Astrocyte of the spinal cord (primary cell): ENCODE measurements at regions not wholly inside any gene's neighbourhood (a gene's known extent, or its start where the extent isn't known, plus 50 kb on each side); places are given as distances from the start of the nearest gene placed in this dataset.

ENCODE experiments used
- DNase-seq: peaks from one replicate; pipeline ENCODE4 v3.0.0; 2011; ENCODE audit warnings: low read depth, low spot score
- H3K4me3 ChIP-seq: 2 replicates; pipeline ENCODE4 v1.5.1; 2011; ENCODE audit warnings: low read depth, mild to moderate bottlenecking, low read length, moderate library complexity
- in situ Hi-C: cut with HindIII; loops from 2 replicates; pipeline ENCODE4 v1.10.0; 2017; ENCODE audit warnings: low sequenced_read_pairs
- TF ChIP-seq, protein P1 (sequence below): IDR thresholded peaks from 2 replicates; pipeline ENCODE4 v1.5.1; 2012; ENCODE audit warnings: low read depth, mild to moderate bottlenecking, low read length, inconsistent platforms

DNA sequence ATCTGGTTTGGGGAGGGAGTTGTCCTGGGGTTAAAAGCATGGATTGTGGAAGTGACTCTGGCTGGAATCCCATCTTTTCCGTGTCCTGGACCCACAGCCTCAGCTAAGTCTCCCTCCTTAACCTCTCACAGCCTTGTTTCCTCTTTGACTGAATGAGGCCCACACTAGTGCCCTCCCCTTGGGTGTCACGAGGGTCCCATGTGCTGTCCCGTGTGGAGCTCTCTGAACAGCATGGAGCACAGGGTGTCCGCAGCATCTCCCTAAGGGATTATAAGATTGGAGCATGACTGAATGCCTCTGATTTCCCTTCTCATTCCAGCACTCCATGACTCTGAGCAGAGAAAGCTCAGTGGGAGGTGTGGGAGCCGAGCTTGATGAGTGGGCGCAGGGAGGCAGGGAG lies 182.5 kb downstream of the TEX29 start:
- no peak for DNase-seq
- TF ChIP-seq, protein P1, sequence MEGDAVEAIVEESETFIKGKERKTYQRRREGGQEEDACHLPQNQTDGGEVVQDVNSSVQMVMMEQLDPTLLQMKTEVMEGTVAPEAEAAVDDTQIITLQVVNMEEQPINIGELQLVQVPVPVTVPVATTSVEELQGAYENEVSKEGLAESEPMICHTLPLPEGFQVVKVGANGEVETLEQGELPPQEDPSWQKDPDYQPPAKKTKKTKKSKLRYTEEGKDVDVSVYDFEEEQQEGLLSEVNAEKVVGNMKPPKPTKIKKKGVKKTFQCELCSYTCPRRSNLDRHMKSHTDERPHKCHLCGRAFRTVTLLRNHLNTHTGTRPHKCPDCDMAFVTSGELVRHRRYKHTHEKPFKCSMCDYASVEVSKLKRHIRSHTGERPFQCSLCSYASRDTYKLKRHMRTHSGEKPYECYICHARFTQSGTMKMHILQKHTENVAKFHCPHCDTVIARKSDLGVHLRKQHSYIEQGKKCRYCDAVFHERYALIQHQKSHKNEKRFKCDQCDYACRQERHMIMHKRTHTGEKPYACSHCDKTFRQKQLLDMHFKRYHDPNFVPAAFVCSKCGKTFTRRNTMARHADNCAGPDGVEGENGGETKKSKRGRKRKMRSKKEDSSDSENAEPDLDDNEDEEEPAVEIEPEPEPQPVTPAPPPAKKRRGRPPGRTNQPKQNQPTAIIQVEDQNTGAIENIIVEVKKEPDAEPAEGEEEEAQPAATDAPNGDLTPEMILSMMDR = no peak
- no peak overlapping the region for H3K4me3 ChIP-seq
- in situ Hi-C loops = no loop called here

DNA sequence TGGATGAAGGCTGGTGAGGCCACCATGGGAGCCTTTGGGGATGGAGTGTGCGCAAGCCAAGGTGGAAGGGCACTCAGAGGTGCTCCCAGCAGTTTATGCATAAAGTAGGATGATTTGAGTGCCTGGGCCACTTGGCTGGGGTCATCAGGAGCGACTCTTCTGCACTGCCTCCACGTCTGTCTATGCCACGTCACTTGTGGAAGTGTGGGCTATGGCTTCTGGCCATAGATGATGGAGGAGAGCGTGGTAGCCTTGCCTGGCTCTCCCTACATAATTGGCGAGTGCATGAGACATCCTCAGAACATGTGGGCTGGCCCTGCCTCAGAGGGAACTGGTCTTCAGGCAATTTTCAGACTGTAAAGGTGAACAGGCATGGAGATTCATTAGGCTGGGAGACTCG lies 182.9 kb downstream of the TEX29 start:
- no peak overlapping the region for H3K4me3 ChIP-seq
- in situ Hi-C loops = no loop called here
- TF ChIP-seq, protein P1 = no peak
- no peak for DNase-seq

DNA sequence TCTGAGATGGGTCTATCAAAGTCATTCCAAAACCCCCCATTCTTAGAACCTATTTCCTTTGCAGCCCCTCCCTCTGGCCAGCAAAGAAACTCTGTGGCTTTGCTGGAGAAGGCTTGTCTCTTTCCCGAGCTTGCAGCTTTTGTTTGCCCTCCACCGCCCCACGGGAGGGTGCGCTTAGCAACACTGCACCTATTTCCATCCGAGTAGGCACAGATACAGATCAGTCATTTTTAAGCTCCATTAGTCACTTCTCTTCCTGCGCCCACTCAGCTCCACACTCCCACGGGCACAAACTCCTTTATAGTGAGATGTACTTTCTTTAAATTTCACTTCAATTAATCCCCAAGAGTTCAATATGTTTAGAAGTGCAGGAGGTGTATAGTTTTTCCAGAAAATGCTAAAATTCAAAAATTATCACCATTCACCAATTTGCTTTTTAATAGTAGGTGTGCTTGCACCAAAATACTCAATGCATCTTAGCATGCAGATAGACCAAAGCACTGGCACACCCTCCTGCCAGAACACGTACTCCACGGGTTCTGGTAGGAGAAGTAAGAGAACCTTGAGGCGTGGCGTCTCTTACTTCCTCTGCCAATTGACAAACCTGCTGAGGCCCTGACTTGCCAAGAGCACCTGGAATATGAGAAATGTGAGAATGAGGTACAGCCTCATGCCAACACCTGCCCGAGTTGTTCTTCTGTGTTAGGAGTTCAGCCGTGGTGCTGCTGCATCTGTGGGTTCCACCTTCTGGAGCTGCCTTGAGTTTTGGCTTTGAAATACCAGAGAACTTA lies 183.7 kb downstream of the TEX29 start:
- TF ChIP-seq, protein P1 = no peak
- no peak overlapping the region for H3K4me3 ChIP-seq
- no peak for DNase-seq
- in situ Hi-C loops = no loop called here

DNA sequence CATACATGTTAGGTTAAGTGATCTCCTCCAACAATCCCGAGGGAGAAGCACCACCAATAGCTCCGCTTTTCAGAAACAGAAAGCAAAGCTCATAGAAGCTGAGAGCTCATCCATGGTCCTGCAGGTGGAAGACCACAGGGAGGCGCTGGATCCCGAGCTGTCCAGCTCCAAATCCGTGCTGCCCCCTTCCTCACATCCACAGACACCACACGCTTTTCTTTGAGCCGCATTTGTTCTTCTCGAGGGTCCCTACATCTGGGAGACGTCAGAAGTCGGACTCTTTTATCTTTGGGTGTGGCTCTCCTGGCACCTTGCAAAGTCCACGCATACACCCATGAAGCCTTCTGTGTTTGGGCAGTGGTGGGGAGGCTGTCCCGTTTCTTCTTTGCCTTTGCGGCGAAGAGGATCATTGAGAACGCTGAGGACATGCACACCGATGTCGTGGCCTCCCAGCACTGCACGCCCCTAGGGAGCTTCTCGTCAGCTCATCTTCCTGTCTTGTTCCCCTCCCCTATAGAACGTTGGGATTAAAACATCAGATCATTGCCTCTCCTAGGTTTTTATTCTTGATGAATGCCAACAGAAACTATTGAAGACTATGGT lies 184.8 kb downstream of the TEX29 start:
- in situ Hi-C loops = no loop called here
- TF ChIP-seq, protein P1 = no peak
- no peak for DNase-seq
- H3K4me3 ChIP-seq = no peak overlapping the region

DNA sequence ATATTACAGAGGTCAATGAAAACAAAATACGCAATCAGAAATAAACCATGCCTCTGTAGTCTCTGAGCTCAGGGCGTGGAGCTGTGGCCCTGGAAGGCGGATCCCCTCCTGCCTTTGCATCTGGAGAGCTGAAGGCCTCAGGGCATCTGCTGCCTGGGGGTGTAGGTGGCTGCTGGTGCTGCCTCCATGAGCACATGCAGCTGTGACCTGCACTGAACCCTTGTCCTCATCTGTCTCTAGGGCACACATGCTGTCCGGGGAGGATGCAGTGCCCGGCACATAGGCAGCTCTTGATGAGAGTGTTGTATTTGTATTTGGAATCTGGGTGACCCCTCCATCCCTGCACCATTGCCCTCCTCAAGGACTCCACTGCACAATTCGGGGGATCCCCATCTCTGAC lies 185.7 kb downstream of the TEX29 start:
- in situ Hi-C loops = no loop called here
- TF ChIP-seq, protein P1 = no peak
- no peak for DNase-seq
- H3K4me3 ChIP-seq = no peak overlapping the region

DNA sequence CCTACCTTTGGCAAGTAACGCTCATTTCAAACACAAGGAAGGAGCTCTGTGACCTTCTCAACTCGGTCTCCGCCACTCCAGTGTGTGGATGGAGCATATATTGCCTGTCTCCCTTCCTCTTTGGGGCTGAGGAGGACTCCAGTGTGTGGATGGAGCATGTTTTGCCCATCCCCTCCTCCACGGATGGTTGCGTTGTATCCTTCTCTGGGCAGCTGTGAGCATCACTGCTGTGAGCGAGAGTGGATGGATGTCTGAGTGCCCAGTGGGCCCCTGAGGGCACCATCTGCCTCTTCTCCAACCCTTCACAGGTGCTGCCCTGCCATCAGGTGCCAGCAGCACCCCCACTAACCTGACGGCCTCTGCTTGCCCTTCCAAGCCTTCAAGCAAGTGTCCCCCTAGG lies 186.2 kb downstream of the TEX29 start:
- TF ChIP-seq, protein P1 = no peak
- in situ Hi-C loops = no loop called here
- no peak for DNase-seq
- H3K4me3 ChIP-seq = no peak overlapping the region
